ENCODE measurements at regions not wholly inside any gene's neighbourhood (a gene's known extent, or its start where the extent isn't known, plus 50 kb on each side); places are given as distances from the start of the nearest gene placed in this dataset.

GRCh38 chr2:20513946-20514345 lies 67.1 kb downstream of the RHOB start:
- H3K36me3 ChIP-seq, result no peaks in the 10 kb centered on the region
- H3K27me3 ChIP-seq (ENCODE audit: insufficient read depth, low read depth, severe bottlenecking), result no peaks in the 10 kb centered on the region
- TF ChIP-seq CTCF (IDR thresholded peaks at IDR 0.05; ENCODE audit: low read depth, low read length), result no peak
- DNase-seq, result no peak
- no peak overlapping the region for H3K4me3 ChIP-seq (ENCODE audit: low read depth, low read length)
- H3K9me3 ChIP-seq (ENCODE audit: severe bottlenecking), result peaks cover 8% of the 10 kb centered on the region
- no peak overlapping the region for H3K27ac ChIP-seq

- Histone ChIP-seq H3K27ac (no peak overlapping the region), H3K4me3 (ENCODE audit: low read depth, low read length) (no peak overlapping the region), H3K27me3 (ENCODE audit: insufficient read depth, low read depth, severe bottlenecking) (no peaks in the 10 kb centered on the region), H3K9me3 (ENCODE audit: severe bottlenecking) (peaks cover 8% of the 10 kb centered on the region), H3K36me3 (no peaks in the 10 kb centered on the region)
- no peak for TF ChIP-seq CTCF (IDR thresholded peaks at IDR 0.05; ENCODE audit: low read depth, low read length)
- no peak for DNase-seq
These were observed 67.9 kb downstream of the RHOB start for GRCh38 chr2:20514596-20515269.

GRCh38 chr2:20515290-20516220 lies 68.7 kb downstream of the RHOB start:
- no peak overlapping the region for H3K4me3 ChIP-seq (ENCODE audit: low read depth, low read length)
- no peaks in the 10 kb centered on the region for H3K36me3 ChIP-seq
- no peaks in the 10 kb centered on the region for H3K27me3 ChIP-seq (ENCODE audit: insufficient read depth, low read depth, severe bottlenecking)
- no peak for TF ChIP-seq CTCF (IDR thresholded peaks at IDR 0.05; ENCODE audit: low read depth, low read length)
- DNase-seq, result no peak
- no peak overlapping the region for H3K27ac ChIP-seq
- H3K9me3 ChIP-seq (ENCODE audit: severe bottlenecking), result peaks cover 8% of the 10 kb centered on the region

- Histone ChIP-seq H3K27ac (no peak overlapping the region), H3K27me3 (ENCODE audit: insufficient read depth, low read depth, severe bottlenecking) (no peaks in the 10 kb centered on the region), H3K36me3 (no peaks in the 10 kb centered on the region), H3K9me3 (ENCODE audit: severe bottlenecking) (peaks cover 8% of the 10 kb centered on the region), H3K4me3 (ENCODE audit: low read depth, low read length) (no peak overlapping the region)
- no peak for TF ChIP-seq CTCF (IDR thresholded peaks at IDR 0.05; ENCODE audit: low read depth, low read length)
- DNase-seq, result no peak
These were observed 69.4 kb downstream of the RHOB start for GRCh38 chr2:20516291-20516645.

- H3K27me3 ChIP-seq (ENCODE audit: insufficient read depth, low read depth, severe bottlenecking), result no peaks in the 10 kb centered on the region
- H3K36me3 ChIP-seq, result no peaks in the 10 kb centered on the region
- DNase-seq, result no peak
- H3K9me3 ChIP-seq (ENCODE audit: severe bottlenecking), result peaks cover 8% of the 10 kb centered on the region
- H3K27ac ChIP-seq, result no peak overlapping the region
- no peak overlapping the region for H3K4me3 ChIP-seq (ENCODE audit: low read depth, low read length)
- TF ChIP-seq CTCF (IDR thresholded peaks at IDR 0.05; ENCODE audit: low read depth, low read length), result no peak
These were observed 69.9 kb downstream of the RHOB start for GRCh38 chr2:20516646-20517341.

Data from WERI-Rb-1 (cell line).